ENCODE measurements at regions not wholly inside any gene's neighbourhood (a gene's known extent, or its start where the extent isn't known, plus 50 kb on each side); places are given as distances from the start of the nearest gene placed in this dataset.

GRCh38 chr12:126523891-126524290, 1458.7 kb downstream of the AACS start:
- Histone ChIP-seq H3K4me1 (ENCODE audit: insufficient read depth, low read length) (no peaks in the 10 kb centered on the region), H3K4me2 (ENCODE audit: insufficient read depth, insufficient read length, low read length) (no peak overlapping the region), H2BK12ac (ENCODE audit: insufficient read length, low read depth, low read length) (no peak overlapping the region), H2BK20ac (ENCODE audit: low read depth, low read length, poor library complexity, severe bottlenecking) (no peak overlapping the region), H3K23me2 (ENCODE audit: insufficient read length, low read depth, low read length, poor library complexity, severe bottlenecking) (no peaks in the 10 kb centered on the region), H3K4ac (ENCODE audit: low read depth, low read length) (no peak overlapping the region), H3K79me2 (ENCODE audit: insufficient read depth, low read length) (no peaks in the 10 kb centered on the region), H3T11ph (ENCODE audit: low read length) (no peak overlapping the region), H4K20me1 (ENCODE audit: control insufficient read depth, insufficient read depth, insufficient read length) (no peaks in the 10 kb centered on the region), H3K18ac (ENCODE audit: insufficient read length, low read depth, low read length) (no peak overlapping the region), H2AFZ (ENCODE audit: low read length) (no peak overlapping the region), H4K91ac (ENCODE audit: insufficient read length, low read depth, low read length) (no peak overlapping the region), H2AK5ac (ENCODE audit: insufficient read length, low read length) (no peak overlapping the region), H2BK120ac (ENCODE audit: low read depth, low read length, poor library complexity, severe bottlenecking) (no peak overlapping the region), H3K27me3 (ENCODE audit: insufficient read depth, low read length) (no peaks in the 10 kb centered on the region), H3K9me3 (ENCODE audit: control insufficient read depth, low read depth, low read length) (no peaks in the 10 kb centered on the region), H3K79me1 (ENCODE audit: insufficient read depth, low read depth, low read length, poor library complexity, severe bottlenecking) (no peaks in the 10 kb centered on the region), H3K14ac (ENCODE audit: insufficient read depth, low read length) (no peak overlapping the region), H3K23ac (ENCODE audit: insufficient read length, low read depth, low read length) (no peak overlapping the region), H3K9ac (ENCODE audit: extremely low read depth, insufficient read length, low read length) (no peak overlapping the region), H3K27ac (ENCODE audit: insufficient read length, low read depth, low read length) (no peak overlapping the region), H4K5ac (ENCODE audit: insufficient read length, low read depth, low read length) (no peak overlapping the region), H3K56ac (ENCODE audit: insufficient read length, low read depth, low read length) (no peak overlapping the region), H2BK15ac (ENCODE audit: low read depth, low read length) (no peak overlapping the region), H4K8ac (replicated peaks; ENCODE audit: insufficient read length, low read depth, low read length) (no peak overlapping the region), H2BK5ac (ENCODE audit: insufficient read length, low read length) (no peak overlapping the region)
- Mint-ChIP-seq H3K9me3 (no peaks in the 10 kb centered on the region), H3K4me1 (no peaks in the 10 kb centered on the region), H3K27ac (no peak overlapping the region), H3K4me3 (no peak overlapping the region), H3K36me3 (ENCODE audit: insufficient read depth in 1 of 3, low read depth in 3 of 3) (no peaks in the 10 kb centered on the region), H3K27me3 (ENCODE audit: low read depth) (no peaks in the 10 kb centered on the region)
- no peak for TF ChIP-seq CTCF (conservative IDR thresholded peaks at IDR 0.05)
- no CpG with 5 or more reads among the region's 7 CpGs for WGBS (ENCODE audit: extremely low coverage, insufficient read length, low lambda C conversion rate)
- DNase-seq = no peak

Data from H9 (cell line).